ENCODE measurements at regions not wholly inside any gene's neighbourhood (a gene's known extent, or its start where the extent isn't known, plus 50 kb on each side); places are given as distances from the start of the nearest gene placed in this dataset.

DNA sequence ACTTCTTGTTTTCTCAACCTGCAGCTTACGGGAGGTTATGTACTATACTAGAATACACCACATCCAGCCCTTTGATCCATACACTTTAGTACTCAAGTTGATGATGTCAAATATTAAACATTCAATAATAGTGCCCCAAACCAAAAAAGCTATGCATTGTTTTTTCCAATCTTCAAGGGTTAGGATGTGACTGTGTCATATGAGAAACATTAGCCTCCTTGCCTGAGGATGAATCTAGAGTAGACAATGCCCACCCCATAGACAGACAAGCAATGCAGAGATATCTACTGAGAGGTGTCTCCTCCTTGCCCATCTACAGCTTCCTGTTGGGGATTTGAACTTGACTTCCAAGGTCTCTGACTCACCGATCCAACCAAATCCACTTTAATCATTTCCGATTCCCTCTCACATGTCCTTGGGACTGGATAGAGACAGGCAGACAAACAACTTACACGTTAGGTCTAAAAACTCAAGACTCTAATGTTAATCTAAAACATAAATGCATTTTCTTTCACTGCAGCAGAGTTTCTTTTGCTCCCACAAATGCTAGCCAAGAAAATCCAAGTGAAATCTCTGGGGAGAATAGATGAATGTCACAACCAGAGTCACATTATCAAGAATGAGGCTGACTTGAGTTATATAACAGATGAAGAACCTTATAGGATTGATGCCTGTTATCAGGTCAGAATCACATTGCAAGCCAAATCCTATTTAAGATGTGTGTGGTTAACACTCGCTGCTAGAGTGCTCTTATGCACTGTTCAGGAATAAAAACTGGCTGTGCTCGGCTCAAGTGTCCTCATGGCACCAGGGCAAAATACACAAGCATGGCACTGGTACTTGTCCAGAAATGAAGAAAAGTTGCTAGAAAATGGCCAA, 75.5 kb upstream of the TNFAIP3 start:
- H3K4me3 ChIP-seq (ENCODE audit: control insufficient read depth, low read depth, low read length) = no peak overlapping the region

DNA sequence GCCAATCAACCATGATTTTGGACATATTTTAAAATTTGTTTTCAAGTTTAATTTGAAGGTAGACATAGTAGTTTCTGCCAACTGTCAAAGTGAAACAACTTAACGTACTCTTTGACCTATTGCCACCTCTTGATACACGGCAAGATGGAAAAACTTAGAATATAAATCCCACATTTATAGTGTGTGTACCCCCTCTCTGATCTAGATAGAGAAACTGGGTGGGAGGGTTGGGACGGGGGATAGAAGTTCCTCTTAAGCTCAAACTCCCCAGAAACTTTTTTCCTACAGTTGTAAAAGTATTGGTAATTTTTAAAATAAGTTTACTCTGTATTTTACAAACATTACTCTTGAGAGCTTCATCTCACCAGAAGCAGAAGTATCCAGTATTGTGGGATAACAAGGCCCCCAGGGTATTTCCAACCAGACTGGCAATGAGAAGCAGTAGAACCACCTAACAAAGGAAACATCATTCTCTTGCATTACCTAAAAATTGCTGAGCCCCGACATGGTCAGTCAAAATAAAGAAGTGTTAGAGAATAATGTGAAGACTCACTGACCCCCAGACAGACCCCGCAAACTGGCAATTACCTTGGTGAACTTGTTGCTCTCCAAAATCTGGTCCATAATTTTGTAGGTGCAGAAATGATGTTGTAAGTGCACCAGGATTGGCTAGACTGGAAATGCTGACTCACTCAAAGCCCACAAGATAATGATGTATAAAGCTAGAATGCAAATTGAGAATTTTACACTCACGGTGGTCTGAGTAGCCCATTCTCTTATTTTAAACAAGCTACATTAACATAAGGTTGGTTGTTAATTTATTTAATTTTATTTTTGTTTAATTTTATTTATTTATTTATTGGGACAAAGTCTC, 74.7 kb upstream of the TNFAIP3 start:
- DNase-seq (ENCODE audit: low read depth) = no peak
- H3K4me3 ChIP-seq (ENCODE audit: control insufficient read depth, low read depth, low read length) = no peak overlapping the region
- TF ChIP-seq CTCF (conservative IDR thresholded peaks at IDR 0.05; ENCODE audit: control insufficient read depth, insufficient read depth, low read depth, low read length) = no peak

More for the DNA sequence above, 75.5 kb upstream of the TNFAIP3 start:
- DNase-seq (ENCODE audit: low read depth) = no peak
- no peak for TF ChIP-seq CTCF (conservative IDR thresholded peaks at IDR 0.05; ENCODE audit: control insufficient read depth, insufficient read depth, low read depth, low read length)

GRCh38 chr6:137793805-137794515, 73.1 kb upstream of the TNFAIP3 start:
- no peak for TF ChIP-seq CTCF (conservative IDR thresholded peaks at IDR 0.05; ENCODE audit: control insufficient read depth, insufficient read depth, low read depth, low read length)
- no peak overlapping the region for H3K4me3 ChIP-seq (ENCODE audit: control insufficient read depth, low read depth, low read length)
- no peak for DNase-seq (ENCODE audit: low read depth)

DNA sequence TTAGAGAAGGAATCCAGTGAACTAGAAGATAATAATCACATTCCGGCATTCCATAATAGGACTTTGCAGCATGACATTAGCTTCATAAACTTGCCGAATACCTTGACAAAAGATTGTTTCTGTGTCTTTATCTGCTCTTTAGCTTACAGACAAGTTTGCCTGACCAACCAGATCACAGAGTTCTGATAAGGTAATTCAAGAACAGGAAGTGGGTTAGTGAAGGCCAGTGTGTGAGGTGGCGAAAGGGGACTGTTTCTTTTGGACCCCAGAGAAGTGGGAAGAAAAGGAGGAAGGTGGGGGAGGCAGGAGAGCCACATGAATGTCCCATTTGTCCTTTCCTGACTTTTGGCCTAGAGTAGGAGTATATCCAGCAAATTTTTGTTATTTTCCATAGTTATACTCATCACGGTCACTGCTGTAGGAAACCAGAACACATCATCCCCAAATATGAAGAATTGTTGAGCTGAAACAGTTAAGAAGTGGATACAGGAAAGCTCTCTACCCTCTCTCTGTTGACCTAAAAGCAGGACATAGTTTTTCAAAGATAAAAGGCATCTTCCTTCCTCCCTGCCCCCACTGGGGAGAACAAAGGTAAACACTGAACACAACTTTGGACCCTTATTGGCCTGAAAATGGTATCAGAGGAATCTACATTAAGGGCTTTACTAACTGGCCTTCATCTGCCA, 72.4 kb upstream of the TNFAIP3 start:
- no peak for DNase-seq (ENCODE audit: low read depth)
- no peak overlapping the region for H3K4me3 ChIP-seq (ENCODE audit: control insufficient read depth, low read depth, low read length)
- no peak for TF ChIP-seq CTCF (conservative IDR thresholded peaks at IDR 0.05; ENCODE audit: control insufficient read depth, insufficient read depth, low read depth, low read length)

GRCh38 chr6:137795501-137795900, 71.6 kb upstream of the TNFAIP3 start:
- no peak for DNase-seq (ENCODE audit: low read depth)
- no peak overlapping the region for H3K4me3 ChIP-seq (ENCODE audit: control insufficient read depth, low read depth, low read length)
- no peak for TF ChIP-seq CTCF (conservative IDR thresholded peaks at IDR 0.05; ENCODE audit: control insufficient read depth, insufficient read depth, low read depth, low read length)

DNA sequence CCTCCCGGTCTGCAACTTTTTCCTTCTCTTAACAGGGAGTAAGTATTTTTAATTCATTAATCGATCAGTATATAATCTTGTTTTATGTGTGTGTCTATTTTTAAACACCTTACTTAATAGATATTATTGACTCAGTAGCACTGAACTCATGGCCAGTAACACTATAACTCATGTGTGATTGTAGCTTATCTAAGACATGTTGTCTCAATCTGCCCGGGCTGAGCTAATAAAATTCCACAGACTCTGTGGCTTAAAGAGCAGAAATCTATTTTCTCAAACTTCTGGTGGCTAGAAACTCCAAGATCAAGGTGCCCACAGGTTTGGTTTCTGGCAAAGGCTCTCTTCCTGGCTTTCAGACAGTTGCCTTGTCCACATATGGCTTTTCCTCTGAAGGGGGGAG, 68.8 kb upstream of the TNFAIP3 start:
- no peak overlapping the region for H3K4me3 ChIP-seq (ENCODE audit: control insufficient read depth, low read depth, low read length)
- no peak for TF ChIP-seq CTCF (conservative IDR thresholded peaks at IDR 0.05; ENCODE audit: control insufficient read depth, insufficient read depth, low read depth, low read length)
- DNase-seq (ENCODE audit: low read depth) = no peak

Data from fibroblast of mammary gland (primary cell).